Esophagus (tissue), 2 donors: ENCODE measurements at regions not wholly inside any gene's neighbourhood (a gene's known extent, or its start where the extent isn't known, plus 50 kb on each side); places are given as distances from the start of the nearest gene placed in this dataset.

Experiments used
- H3K27ac ChIP-seq, 2 donors: one replicate each; pipeline ENCODE4 v1.5.1; 2013; ENCODE audit warnings: low read depth in 2 of 2, mild to moderate bottlenecking in 2 of 2, inconsistent platforms in 1 of 2, low read length in 1 of 2, moderate library complexity in 1 of 2
- H3K27me3 ChIP-seq, 2 donors: one replicate each; pipeline ENCODE4 v1.6.1; 2013; ENCODE audit warnings: low read length in 2 of 2, control low read depth in 1 of 2, mild to moderate bottlenecking in 1 of 2; ENCODE audit not compliant: insufficient read depth in 2 of 2, control insufficient read depth in 1 of 2
- H3K36me3 ChIP-seq, 2 donors: one replicate each; pipeline ENCODE4 v1.6.1; 2013; ENCODE audit warnings: low read length in 1 of 2; ENCODE audit not compliant: control insufficient read depth in 2 of 2, insufficient read depth in 2 of 2
- H3K4me1 ChIP-seq, 2 donors: one replicate each; pipeline ENCODE4 v1.6.1; 2013; ENCODE audit warnings: low read length in 1 of 2; ENCODE audit not compliant: control insufficient read depth in 2 of 2, insufficient read depth in 2 of 2
- H3K4me3 ChIP-seq, 2 donors: one replicate each; pipeline ENCODE4 v1.5.1; 2013; ENCODE audit warnings: low read length in 2 of 2, mild to moderate bottlenecking in 2 of 2, low read depth in 1 of 2, moderate library complexity in 1 of 2
- H3K9me3 ChIP-seq, 2 donors: one replicate each; pipeline ENCODE4 v1.6.1; 2013; ENCODE audit warnings: mild to moderate bottlenecking in 2 of 2, low read depth in 1 of 2, low read length in 1 of 2, moderate library complexity in 1 of 2; ENCODE audit not compliant: control insufficient read depth in 2 of 2, insufficient read depth in 1 of 2
- WGBS, 2 donors: extraction: QIAGEN DNeasy Blood & Tissue Kit; methylation state at CpG; one replicate each; pipeline ENCODE4 v1.1.7; 2013; 5-methylcytosine and 5-hydroxymethylcytosine counted together
- donor health status: healthy with polysubstance abuse.
- donor health status: Bipolar disorder and iron deficiency.

DNA sequence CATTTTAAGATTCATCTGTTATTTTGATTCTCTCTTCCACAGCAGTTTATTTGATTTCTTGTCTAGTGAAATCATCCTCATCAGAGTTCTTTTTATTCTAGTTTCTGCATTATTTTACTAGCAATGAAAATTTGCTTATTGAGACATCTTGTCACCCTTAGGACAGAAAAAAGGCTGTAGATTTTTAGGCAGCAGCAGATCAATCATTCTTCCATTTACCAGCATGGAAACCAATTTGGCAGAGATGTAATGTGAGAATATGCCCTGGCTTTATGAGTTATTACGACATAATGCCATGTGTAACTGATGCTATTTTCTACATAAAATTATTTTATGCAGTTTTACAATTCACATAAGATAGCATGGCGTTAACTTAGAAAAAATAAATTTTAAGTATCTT, 688.6 kb upstream of the SLC10A2 start:
- Histone ChIP-seq H3K9me3 (no peaks in the 10 kb centered on the region), H3K4me1 (no peaks in the 10 kb centered on the region), H3K27me3 (no peaks in the 10 kb centered on the region), H3K27ac (no peak overlapping the region), H3K4me3 (no peak overlapping the region), H3K36me3 (no peaks in the 10 kb centered on the region)
- WGBS, 2 donors, result 75 to 83% methylated on average over 2 of the region's 2 CpGs

- 75 to 82% methylated on average over 2 of the region's 2 CpGs for WGBS, 2 donors
- H3K27ac ChIP-seq, result no peak overlapping the region
- no peaks in the 10 kb centered on the region for H3K9me3 ChIP-seq
- no peaks in the 10 kb centered on the region for H3K27me3 ChIP-seq
- H3K4me3 ChIP-seq, result no peak overlapping the region
- no peaks in the 10 kb centered on the region for H3K4me1 ChIP-seq
- no peaks in the 10 kb centered on the region for H3K36me3 ChIP-seq
Observed at GRCh38 chr13:103734837-103735236, 668.6 kb upstream of the SLC10A2 start.

- no peak overlapping the region for H3K27ac ChIP-seq
- H3K36me3 ChIP-seq, result no peaks in the 10 kb centered on the region
- H3K4me3 ChIP-seq, result no peak overlapping the region
- no peaks in the 10 kb centered on the region for H3K9me3 ChIP-seq
- H3K4me1 ChIP-seq, result no peaks in the 10 kb centered on the region
- no peaks in the 10 kb centered on the region for H3K27me3 ChIP-seq
- WGBS, 2 donors, result 82 to 86% methylated on average over 5 of the region's 5 CpGs
Observed at GRCh38 chr13:103731959-103732358, 665.7 kb upstream of the SLC10A2 start.

DNA sequence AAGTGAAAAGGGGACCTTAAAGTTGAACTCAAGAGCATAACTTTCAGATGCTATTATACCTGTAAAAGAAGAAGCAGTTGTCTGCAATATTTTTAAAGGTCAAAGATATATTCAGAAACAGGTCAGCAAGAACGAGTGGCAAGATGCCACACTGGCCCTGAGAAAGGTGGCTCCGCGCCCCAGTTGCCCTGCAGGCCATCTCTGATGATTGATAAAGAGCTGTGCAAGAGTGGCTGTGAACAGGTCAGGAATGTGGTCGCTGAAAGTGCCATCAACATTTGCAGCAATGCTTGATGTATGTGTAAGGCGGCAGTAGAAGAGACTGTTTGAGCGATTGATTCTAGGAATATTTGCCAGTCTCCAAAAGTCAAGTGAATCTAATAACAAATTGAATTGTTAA, 664.2 kb upstream of the SLC10A2 start:
- H3K27me3 ChIP-seq, result no peaks in the 10 kb centered on the region
- WGBS, 2 donors, result 66 to 68% methylated on average over 6 of the region's 6 CpGs
- H3K4me1 ChIP-seq, result no peaks in the 10 kb centered on the region
- H3K36me3 ChIP-seq, result no peaks in the 10 kb centered on the region
- H3K9me3 ChIP-seq, result no peaks in the 10 kb centered on the region
- no peak overlapping the region for H3K27ac ChIP-seq
- H3K4me3 ChIP-seq, result no peak overlapping the region

- Histone ChIP-seq H3K27me3 (no peaks in the 10 kb centered on the region), H3K4me1 (no peaks in the 10 kb centered on the region), H3K36me3 (no peaks in the 10 kb centered on the region), H3K27ac (no peak overlapping the region), H3K4me3 (no peak overlapping the region), H3K9me3 (peaks cover 0 to 2% of the 10 kb centered on the region in 2 donors)
- 55 to 84% methylated on average over 1 of the region's 1 CpG for WGBS, 2 donors
Observed at GRCh38 chr13:103726808-103727207, 660.6 kb upstream of the SLC10A2 start.

DNA sequence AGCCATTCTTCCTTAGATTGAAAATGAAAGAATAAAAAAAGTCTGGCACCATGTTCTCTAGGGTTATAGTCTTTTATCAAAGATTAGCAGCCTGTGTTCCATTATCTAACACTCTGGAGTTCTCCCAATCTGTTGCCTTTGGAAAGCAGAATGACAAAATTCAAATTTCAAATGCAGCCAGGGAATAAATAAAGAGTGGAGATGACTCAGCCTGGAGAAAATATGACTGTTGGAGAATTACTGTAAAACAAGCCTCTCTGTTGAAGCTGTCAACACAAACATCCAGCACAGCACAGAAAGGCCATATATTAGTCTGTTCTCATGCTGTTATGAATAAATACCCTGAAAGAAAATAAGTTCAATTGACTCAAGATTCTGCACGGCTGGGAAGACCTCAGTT, 650.5 kb upstream of the SLC10A2 start:
- H3K27ac ChIP-seq, result no peak overlapping the region
- no peaks in the 10 kb centered on the region for H3K27me3 ChIP-seq
- H3K9me3 ChIP-seq, result no peaks in the 10 kb centered on the region
- no peaks in the 10 kb centered on the region for H3K36me3 ChIP-seq
- no peak overlapping the region for H3K4me3 ChIP-seq
- 6 to 20% methylated on average over 1 of the region's 1 CpG for WGBS, 2 donors
- no peaks in the 10 kb centered on the region for H3K4me1 ChIP-seq

DNA sequence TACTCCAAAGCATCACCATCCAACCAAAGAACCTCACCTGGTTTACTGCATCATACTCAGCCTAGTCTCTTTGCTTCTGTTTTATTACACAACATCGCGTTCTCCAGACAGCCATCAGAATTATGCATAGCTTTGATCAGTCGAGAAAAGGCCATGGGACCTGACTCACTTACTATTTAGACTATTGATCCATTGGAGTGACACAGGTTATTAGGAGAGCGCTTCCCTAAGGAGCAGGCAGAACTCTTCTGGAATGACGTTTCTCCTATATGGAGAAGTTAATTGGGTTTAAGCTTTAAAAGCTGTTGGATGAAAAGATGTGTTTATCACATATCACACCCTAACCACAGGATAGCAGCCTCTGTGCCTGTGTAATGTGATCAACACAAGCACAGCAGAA, 649.1 kb upstream of the SLC10A2 start:
- Histone ChIP-seq H3K27ac (no peak overlapping the region), H3K9me3 (no peaks in the 10 kb centered on the region), H3K4me1 (no peaks in the 10 kb centered on the region), H3K4me3 (no peak overlapping the region), H3K27me3 (no peaks in the 10 kb centered on the region), H3K36me3 (no peaks in the 10 kb centered on the region)
- 82 to 89% methylated on average over 5 of the region's 5 CpGs for WGBS, 2 donors

- no peaks in the 10 kb centered on the region for H3K4me1 ChIP-seq
- no peak overlapping the region for H3K4me3 ChIP-seq
- no peak overlapping the region for H3K27ac ChIP-seq
- 92% methylated on average over 1 of the region's 1 CpG for WGBS, 2 donors
- H3K27me3 ChIP-seq, result no peaks in the 10 kb centered on the region
- H3K9me3 ChIP-seq, result no peaks in the 10 kb centered on the region
- no peaks in the 10 kb centered on the region for H3K36me3 ChIP-seq
Observed at GRCh38 chr13:103703246-103703645, 637.0 kb upstream of the SLC10A2 start.

DNA sequence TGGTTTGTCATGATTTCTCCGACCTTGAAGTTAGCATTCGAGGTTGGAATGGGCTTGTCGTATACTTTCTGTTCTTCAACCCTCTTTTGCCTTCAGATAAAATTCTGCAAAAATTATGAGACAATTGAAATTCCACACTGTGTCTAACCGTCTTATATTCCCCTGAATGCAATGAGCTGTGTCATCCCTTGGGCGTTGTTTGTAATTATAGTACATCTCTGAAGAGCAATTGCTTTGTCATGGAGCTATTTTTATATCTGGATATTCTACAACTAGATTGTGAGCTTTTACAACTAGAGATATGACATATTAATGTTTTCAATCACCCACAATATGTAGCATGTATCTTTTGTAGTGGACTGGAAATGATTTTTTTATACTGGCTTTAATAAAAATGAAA, 631.8 kb upstream of the SLC10A2 start:
- H3K4me3 ChIP-seq, result no peak overlapping the region
- 57% methylated on average over 5 of the region's 5 CpGs for WGBS, 2 donors
- H3K27me3 ChIP-seq, result no peaks in the 10 kb centered on the region
- no peaks in the 10 kb centered on the region for H3K4me1 ChIP-seq
- no peak overlapping the region for H3K27ac ChIP-seq
- H3K9me3 ChIP-seq, result no peaks in the 10 kb centered on the region
- no peaks in the 10 kb centered on the region for H3K36me3 ChIP-seq

DNA sequence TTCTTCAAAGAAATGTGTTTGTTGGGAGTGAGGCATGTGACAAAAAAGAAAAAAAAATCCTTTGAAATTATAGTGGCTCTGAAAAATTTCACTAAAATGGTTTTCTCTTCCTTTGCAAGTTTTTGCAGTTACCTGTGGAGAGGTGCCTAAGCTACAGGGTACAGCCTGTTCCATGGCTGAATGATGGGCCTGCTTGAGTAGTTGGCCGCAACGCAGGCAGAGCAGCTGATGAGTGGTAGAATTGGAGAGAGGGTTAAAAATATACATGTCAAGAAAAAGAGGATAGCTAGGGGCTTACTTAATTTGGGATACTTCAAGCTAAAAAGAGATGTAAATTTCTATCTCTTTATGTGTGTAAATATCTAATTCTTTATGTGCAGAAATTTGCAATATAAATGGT, 629.1 kb upstream of the SLC10A2 start:
- 93 to 98% methylated on average over 2 of the region's 2 CpGs for WGBS, 2 donors
- H3K4me1 ChIP-seq, result no peaks in the 10 kb centered on the region
- H3K4me3 ChIP-seq, result no peak overlapping the region

More for the DNA sequence above, 629.1 kb upstream of the SLC10A2 start:
- Histone ChIP-seq H3K27ac (no peak overlapping the region), H3K9me3 (no peaks in the 10 kb centered on the region), H3K27me3 (no peaks in the 10 kb centered on the region), H3K36me3 (no peaks in the 10 kb centered on the region)
